ENCODE measurements at regions not wholly inside any gene's neighbourhood (a gene's known extent, or its start where the extent isn't known, plus 50 kb on each side); places are given as distances from the start of the nearest gene placed in this dataset.

GRCh38 chr7:125804273-125804672, 874.6 kb upstream of the POT1 start:
- no peak for TF ChIP-seq CTCF (IDR thresholded peaks at IDR 0.05; ENCODE audit: extremely low read depth, insufficient read depth, missing control alignments)
- in situ Hi-C loops (cut with MboI; ENCODE audit: low pct_unique_long_range_greater_than_20kb, low sequenced_read_pairs, unreplicated experiment): no loop called here
- DNase-seq (ENCODE audit: low spot score): no peak

- TF ChIP-seq CTCF (IDR thresholded peaks at IDR 0.05; ENCODE audit: extremely low read depth, insufficient read depth, missing control alignments): no peak
- in situ Hi-C loops (cut with MboI; ENCODE audit: low pct_unique_long_range_greater_than_20kb, low sequenced_read_pairs, unreplicated experiment): no loop called here
- DNase-seq (ENCODE audit: low spot score): no peak
Observed at GRCh38 chr7:125780153-125780552, 850.5 kb upstream of the POT1 start.

DNA sequence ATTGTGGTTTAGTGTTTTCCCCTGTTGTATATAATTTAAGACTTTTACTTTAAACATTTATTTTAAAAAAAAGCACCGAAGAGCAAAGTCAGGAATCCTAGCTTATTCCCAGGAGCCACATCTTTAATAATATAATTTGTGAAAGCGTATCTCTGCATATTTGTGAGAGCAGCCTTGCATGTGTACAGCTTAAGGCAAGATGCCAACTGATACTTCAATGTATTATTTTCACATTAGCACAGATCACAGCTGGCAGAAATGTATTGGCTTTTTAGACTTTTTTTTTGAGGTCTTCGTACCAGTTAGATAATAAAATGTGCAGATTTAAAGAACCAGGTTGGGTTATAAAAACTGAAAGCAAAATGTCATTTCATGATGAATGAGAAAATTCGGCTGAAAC, 845.7 kb upstream of the POT1 start:
- TF ChIP-seq CTCF (IDR thresholded peaks at IDR 0.05; ENCODE audit: extremely low read depth, insufficient read depth, missing control alignments): no peak
- no peak for DNase-seq (ENCODE audit: low spot score)
- in situ Hi-C loops (cut with MboI; ENCODE audit: low pct_unique_long_range_greater_than_20kb, low sequenced_read_pairs, unreplicated experiment): no loop called here

DNA sequence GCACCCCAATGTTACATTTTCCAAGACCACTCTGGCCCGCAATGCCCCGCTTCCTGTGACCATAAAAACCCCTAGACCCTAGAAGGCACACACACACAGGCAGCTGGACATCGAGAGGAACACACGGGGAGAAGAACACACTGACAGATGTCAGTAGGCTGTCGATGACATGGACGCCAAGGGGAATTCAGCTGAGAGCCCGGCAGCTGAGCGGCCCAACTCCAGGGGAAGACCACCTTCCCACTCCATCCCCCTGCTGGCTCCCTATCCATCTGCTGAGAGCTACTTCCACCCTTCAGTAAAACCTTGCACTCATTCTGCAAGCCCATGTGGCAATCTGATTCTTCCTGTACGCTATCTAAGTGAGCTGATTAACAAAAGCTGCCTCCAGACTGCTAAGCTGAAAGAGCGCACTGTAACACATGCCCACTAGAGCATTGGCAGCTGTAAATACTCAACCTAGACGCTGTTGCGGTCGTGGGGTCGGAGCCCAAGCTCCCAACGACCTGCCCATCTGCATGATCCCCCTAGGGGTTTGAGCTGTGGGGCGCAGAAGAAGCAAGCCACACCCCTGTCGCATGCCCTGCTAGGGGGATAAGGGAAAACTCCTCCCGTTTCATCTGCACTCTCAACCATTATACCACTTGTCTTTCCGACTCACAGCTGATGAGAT, 843.6 kb upstream of the POT1 start:
- in situ Hi-C loops (cut with MboI; ENCODE audit: low pct_unique_long_range_greater_than_20kb, low sequenced_read_pairs, unreplicated experiment): no loop called here
- no peak for TF ChIP-seq CTCF (IDR thresholded peaks at IDR 0.05; ENCODE audit: extremely low read depth, insufficient read depth, missing control alignments)
- DNase-seq (ENCODE audit: low spot score): no peak

DNA sequence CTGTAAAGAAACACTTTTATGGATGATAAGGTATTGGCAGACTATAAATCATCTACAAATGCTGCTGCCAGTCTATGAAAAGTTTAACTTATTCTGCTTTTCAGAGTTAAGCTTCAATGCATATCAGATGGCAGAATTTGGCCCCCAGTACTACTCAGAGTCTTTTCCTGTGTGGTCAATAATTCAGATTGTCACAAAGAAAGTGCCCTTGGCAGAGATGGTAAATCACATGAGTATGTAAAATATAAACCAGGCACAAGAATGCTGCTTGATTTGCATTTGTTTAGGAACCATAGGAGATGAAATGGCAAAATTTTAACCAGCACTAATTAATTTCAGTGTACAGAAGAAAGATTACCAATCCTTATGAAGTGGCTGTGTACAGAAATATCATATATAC, 818.3 kb upstream of the POT1 start:
- no peak for DNase-seq (ENCODE audit: low spot score)
- no peak for TF ChIP-seq CTCF (IDR thresholded peaks at IDR 0.05; ENCODE audit: extremely low read depth, insufficient read depth, missing control alignments)
- in situ Hi-C loops (cut with MboI; ENCODE audit: low pct_unique_long_range_greater_than_20kb, low sequenced_read_pairs, unreplicated experiment): no loop called here

- TF ChIP-seq CTCF (IDR thresholded peaks at IDR 0.05; ENCODE audit: extremely low read depth, insufficient read depth, missing control alignments): no peak
- DNase-seq (ENCODE audit: low spot score): no peak
- in situ Hi-C loops (cut with MboI; ENCODE audit: low pct_unique_long_range_greater_than_20kb, low sequenced_read_pairs, unreplicated experiment): no loop called here
Observed at GRCh38 chr7:125746510-125746909, 816.9 kb upstream of the POT1 start.
